PC-3 (cell line): ENCODE measurements at regions not wholly inside any gene's neighbourhood (a gene's known extent, or its start where the extent isn't known, plus 50 kb on each side); places are given as distances from the start of the nearest gene placed in this dataset.

Experiments
- ATAC-seq: fragments of 200-7000 bp; cut with Tn5 transposase; 2 replicates; pipeline ENCODE4 v1.9.1; 2020; ENCODE audit warnings: mild to moderate bottlenecking, moderate library complexity
- BruUV-seq: library from RNA; stranded (reverse); fragments of 400-500 nt; replicated peaks from 2 replicates; lab custom pipeline; 2021; lab: Mats Ljungman, UMichigan
- CTCF ChIA-PET: fragments of 300-600 bp; sonication (Branson Sonifier 250); formaldehyde crosslinking; loops from one replicate; lab custom pipeline; 2022; ENCODE audit warnings: antibody characterized with exemption; lab: Charles Lee
- POLR2A ChIA-PET: fragments of 300-600 bp; sonication (Branson Sonifier 250); formaldehyde crosslinking; loops from one replicate; lab custom pipeline; 2022; ENCODE audit warnings: antibody characterized with exemption; ENCODE audit not compliant: unreplicated experiment; lab: Charles Lee
- DNase-seq: peaks from one replicate; pipeline ENCODE4 v3.0.0-alpha.2; 2015
- H2AFZ ChIP-seq: fragments of 300-600 bp; sonication (generic); 2 replicates; pipeline ENCODE4 v1.6.0; 2016; ENCODE audit warnings: antibody characterized with exemption, low read length
- H3F3A ChIP-seq: fragments of 300-600 bp; sonication (generic); one replicate; pipeline ENCODE4 v1.6.0; 2017; ENCODE audit warnings: antibody characterized with exemption, low read length, control low read depth, mild to moderate bottlenecking; ENCODE audit not compliant: unreplicated experiment
- H3K27ac ChIP-seq: fragments of 300-600 bp; sonication (generic); 2 replicates; pipeline ENCODE4 v1.5.1; 2016; ENCODE audit warnings: mild to moderate bottlenecking, low read length
- H3K27me3 ChIP-seq: fragments of 300-600 bp; sonication (generic); 2 replicates; pipeline ENCODE4 v1.6.1; 2016; ENCODE audit warnings: low read length, mixed read lengths
- H3K36me3 ChIP-seq: fragments of 300-600 bp; sonication (generic); 2 replicates; pipeline ENCODE4 v1.6.1; 2016; ENCODE audit warnings: low read depth, mixed run types, low read length, mixed read lengths
- H3K4me1 ChIP-seq: fragments of 300-600 bp; sonication (generic); 2 replicates; pipeline ENCODE4 v1.5.1; 2016; ENCODE audit warnings: low read length; ENCODE audit not compliant: insufficient read depth
- H3K4me2 ChIP-seq: fragments of 300-600 bp; sonication (generic); 2 replicates; pipeline ENCODE4 v1.6.0; 2016; ENCODE audit warnings: low read length
- H3K4me3 ChIP-seq: fragments of 300-600 bp; sonication (generic); 2 replicates; pipeline ENCODE4 v1.5.1; 2016; ENCODE audit warnings: mild to moderate bottlenecking, low read length, mixed read lengths
- H3K79me2 ChIP-seq: fragments of 300-600 bp; sonication (generic); 2 replicates; pipeline ENCODE4 v1.6.1; 2017; ENCODE audit warnings: low read length, mixed read lengths
- H3K9ac ChIP-seq: fragments of 300-600 bp; sonication (generic); 2 replicates; pipeline ENCODE4 v1.6.0; 2016; ENCODE audit warnings: mild to moderate bottlenecking, low read length
- H3K9me2 ChIP-seq: fragments of 300-600 bp; sonication (generic); replicated peaks from 2 replicates; pipeline ENCODE4 v1.6.1; 2016; ENCODE audit warnings: mixed run types, low read length, mixed read lengths
- H3K9me3 ChIP-seq: fragments of 300-600 bp; sonication (generic); 2 replicates; pipeline ENCODE4 v1.6.1; 2016; ENCODE audit warnings: low read length, mixed read lengths
- H4K20me1 ChIP-seq: fragments of 300-600 bp; sonication (generic); 2 replicates; pipeline ENCODE4 v1.6.1; 2016; ENCODE audit warnings: low read length, mixed read lengths
- CTCF ChIP-seq: fragments of 300-600 bp; sonication (generic); conservative IDR thresholded peaks from 2 replicates; pipeline ENCODE4 v1.5.1; 2017; ENCODE audit warnings: antibody characterized with exemption, low read depth, mild to moderate bottlenecking, low read length
- EZH2 ChIP-seq: fragments of 300-600 bp; sonication (generic); IDR thresholded peaks from one replicate; pipeline ENCODE4 v1.6.1; 2017; ENCODE audit warnings: antibody characterized with exemption, mild to moderate bottlenecking, low read length; ENCODE audit not compliant: unreplicated experiment
- EZH2phosphoT487 ChIP-seq: fragments of 300-600 bp; sonication (generic); IDR thresholded peaks from 2 replicates; pipeline ENCODE4 v1.6.1; 2018; ENCODE audit warnings: mild to moderate bottlenecking, antibody characterized with exemption, low read length, borderline replicate concordance
- intact Hi-C: fragments of 100-400 bp; cut with micrococcal nuclease; formaldehyde crosslinking; loops from 2 replicates; pipeline ENCODE4 v1.9.0; 2023

- intact Hi-C loops = no loop called here
- no TSS peak for BruUV-seq
- Histone ChIP-seq H2AFZ (no peak overlapping the region), H3K27ac (no peak overlapping the region), H3K79me2 (no peaks in the 10 kb centered on the region), H3K9me2 (no peaks in the 10 kb centered on the region), H3K9me3 (no peaks in the 10 kb centered on the region), H3K9ac (no peak overlapping the region), H3F3A (no peaks in the 10 kb centered on the region), H3K4me1 (peaks cover 4% of the 10 kb centered on the region; the same call in 1 of the 2 replicates), H3K27me3 (peaks cover 33% of the 10 kb centered on the region), H3K4me2 (no peak overlapping the region), H4K20me1 (no peaks in the 10 kb centered on the region), H3K36me3 (no peaks in the 10 kb centered on the region), H3K4me3 (no peak overlapping the region)
- POLR2A ChIA-PET = no interaction called here
- ATAC-seq = no peak
- no peak for DNase-seq
- CTCF ChIA-PET = no interaction called here
- TF ChIP-seq EZH2 = no peak
- TF ChIP-seq EZH2phosphoT487 = no peak
- TF ChIP-seq CTCF = no peak; the same call in 1 of the 2 replicates
These were observed 237.6 kb downstream of the TENT4A start for GRCh38 chr5:6950860-6951259.

GRCh38 chr5:6961123-6961522 lies 247.9 kb downstream of the TENT4A start:
- Histone ChIP-seq H2AFZ (no peak overlapping the region), H4K20me1 (no peaks in the 10 kb centered on the region), H3K27me3 (peaks cover 57% of the 10 kb centered on the region), H3K9ac (no peak overlapping the region), H3K36me3 (no peaks in the 10 kb centered on the region), H3K9me2 (no peaks in the 10 kb centered on the region), H3K4me1 (no peaks in the 10 kb centered on the region), H3K27ac (no peak overlapping the region), H3K79me2 (no peaks in the 10 kb centered on the region), H3K4me3 (no peak overlapping the region), H3K4me2 (no peak overlapping the region), H3F3A (no peaks in the 10 kb centered on the region), H3K9me3 (no peaks in the 10 kb centered on the region)
- BruUV-seq = no TSS peak
- ATAC-seq (no peak), DNase-seq (no peak)
- ChIA-PET POLR2A (no interaction called here), CTCF (no interaction called here)
- intact Hi-C loops = no loop called here
- no peak for TF ChIP-seq EZH2phosphoT487
- TF ChIP-seq CTCF = no peak
- TF ChIP-seq EZH2 = no peak

- Histone ChIP-seq H4K20me1 (no peaks in the 10 kb centered on the region), H3F3A (no peaks in the 10 kb centered on the region), H3K79me2 (no peaks in the 10 kb centered on the region), H3K27ac (no peak overlapping the region), H3K4me2 (no peak overlapping the region), H3K4me1 (no peaks in the 10 kb centered on the region), H3K9me2 (no peaks in the 10 kb centered on the region), H3K4me3 (no peak overlapping the region), H3K9ac (no peak overlapping the region), H3K9me3 (no peaks in the 10 kb centered on the region), H3K27me3 (peaks cover 57% of the 10 kb centered on the region), H2AFZ (no peak overlapping the region), H3K36me3 (no peaks in the 10 kb centered on the region)
- DNase-seq (peak; percentile 15), ATAC-seq (no peak)
- no peak for TF ChIP-seq EZH2
- no peak for TF ChIP-seq CTCF
- no peak for TF ChIP-seq EZH2phosphoT487
- BruUV-seq = no TSS peak
- intact Hi-C loops = no loop called here
- POLR2A ChIA-PET = no interaction called here
- CTCF ChIA-PET = no interaction called here
These were observed 248.8 kb downstream of the TENT4A start for GRCh38 chr5:6961837-6962635.
